GM12875 (cell line): ENCODE measurements at regions not wholly inside any gene's neighbourhood (a gene's known extent, or its start where the extent isn't known, plus 50 kb on each side); places are given as distances from the start of the nearest gene placed in this dataset.

Experiments used
- H3K4me3 ChIP-seq: one replicate; pipeline ENCODE4 v1.5.1; 2011; ENCODE audit warnings: low read depth, low read length, control low read depth
- CTCF ChIP-seq: IDR thresholded peaks from 2 replicates; pipeline ENCODE4 v1.5.1; 2011; ENCODE audit warnings: low read depth, mild to moderate bottlenecking, control low read depth, inconsistent platforms, low read length, moderate library complexity, borderline replicate concordance; ENCODE audit not compliant: insufficient read depth

- no peak overlapping the region for H3K4me3 ChIP-seq
- TF ChIP-seq CTCF: no peak
These were observed 325.7 kb downstream of the DUSP10 start for GRCh38 chr1:221416142-221416541.

- no peak overlapping the region for H3K4me3 ChIP-seq
- no peak for TF ChIP-seq CTCF
These were observed 325.2 kb downstream of the DUSP10 start for GRCh38 chr1:221416723-221417122.

- H3K4me3 ChIP-seq: no peak overlapping the region
- TF ChIP-seq CTCF: no peak
These were observed 323.5 kb downstream of the DUSP10 start for GRCh38 chr1:221418346-221418745.

GRCh38 chr1:221419513-221420095 lies 322.3 kb downstream of the DUSP10 start:
- H3K4me3 ChIP-seq: no peak overlapping the region
- no peak for TF ChIP-seq CTCF

- no peak overlapping the region for H3K4me3 ChIP-seq
- no peak for TF ChIP-seq CTCF
These were observed 312.6 kb downstream of the DUSP10 start for GRCh38 chr1:221429264-221429663.

- TF ChIP-seq CTCF: no peak
- H3K4me3 ChIP-seq: no peak overlapping the region
These were observed 311.5 kb downstream of the DUSP10 start for GRCh38 chr1:221430152-221430960.
